ENCODE measurements at regions not wholly inside any gene's neighbourhood (a gene's known extent, or its start where the extent isn't known, plus 50 kb on each side); places are given as distances from the start of the nearest gene placed in this dataset.

DNA sequence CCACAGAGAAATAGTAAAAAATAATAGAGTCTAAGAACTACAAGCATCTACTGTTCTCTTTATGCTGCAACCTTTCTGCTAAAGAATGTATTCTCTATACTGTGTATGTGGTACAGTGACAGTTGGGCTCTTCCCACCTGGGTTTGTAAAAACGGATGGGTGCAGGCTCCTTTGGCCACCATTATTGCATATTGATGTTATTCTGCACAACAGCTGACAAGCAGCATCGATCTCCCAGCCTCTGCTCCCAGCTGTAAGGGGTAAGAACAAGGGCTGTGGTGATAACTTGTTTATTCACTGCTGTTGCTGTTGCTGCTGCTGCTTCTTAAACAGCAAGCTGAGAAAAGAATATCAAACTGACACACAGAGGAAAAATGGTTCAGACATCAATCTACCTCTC lies 56.1 kb downstream of the KCNRG start:
- ChIA-PET POLR2A (no interaction called here), CTCF (interaction anchor here (0.6 kb wide), 1 partner anchor 9 kb away, joined by 5 read pairs; no protein-coding TSS in a partner anchor)
- TF ChIP-seq ZEB2 (tag by site-specific recombination; IDR thresholded peaks at IDR 0.05) (no peak), ZNF16 (tag by site-specific recombination; IDR thresholded peaks at IDR 0.05; ENCODE audit: low read depth) (no peak), SP3 (tag by site-specific recombination; IDR thresholded peaks at IDR 0.05) (no peak), ZNF555 (tag by site-specific recombination; conservative IDR thresholded peaks at IDR 0.05) (no peak), ZBTB48 (tag by site-specific recombination; IDR thresholded peaks at IDR 0.05) (no peak), ZNF214 (tag by site-specific recombination; IDR thresholded peaks at IDR 0.05; ENCODE audit: borderline replicate concordance) (no peak), HOXD13 (CRISPR knock-in tag; IDR thresholded peaks at IDR 0.05; ENCODE audit: borderline replicate concordance) (no peak), OSR2 (tag by site-specific recombination; IDR thresholded peaks at IDR 0.05) (no peak), ZNF341 (tag by site-specific recombination; IDR thresholded peaks at IDR 0.05; ENCODE audit: low read depth) (no peak), ZNF571 (tag by site-specific recombination; IDR thresholded peaks at IDR 0.05) (no peak), AEBP2 (tag by site-specific recombination; IDR thresholded peaks at IDR 0.05; ENCODE audit: borderline replicate concordance) (no peak), TCF7L2 (IDR thresholded peaks at IDR 0.05; ENCODE audit: borderline replicate concordance, low read depth, low read length) (no peak), ZNF324 (tag by site-specific recombination; IDR thresholded peaks at IDR 0.05) (no peak)
- TF ChIP-seq, protein P1, sequence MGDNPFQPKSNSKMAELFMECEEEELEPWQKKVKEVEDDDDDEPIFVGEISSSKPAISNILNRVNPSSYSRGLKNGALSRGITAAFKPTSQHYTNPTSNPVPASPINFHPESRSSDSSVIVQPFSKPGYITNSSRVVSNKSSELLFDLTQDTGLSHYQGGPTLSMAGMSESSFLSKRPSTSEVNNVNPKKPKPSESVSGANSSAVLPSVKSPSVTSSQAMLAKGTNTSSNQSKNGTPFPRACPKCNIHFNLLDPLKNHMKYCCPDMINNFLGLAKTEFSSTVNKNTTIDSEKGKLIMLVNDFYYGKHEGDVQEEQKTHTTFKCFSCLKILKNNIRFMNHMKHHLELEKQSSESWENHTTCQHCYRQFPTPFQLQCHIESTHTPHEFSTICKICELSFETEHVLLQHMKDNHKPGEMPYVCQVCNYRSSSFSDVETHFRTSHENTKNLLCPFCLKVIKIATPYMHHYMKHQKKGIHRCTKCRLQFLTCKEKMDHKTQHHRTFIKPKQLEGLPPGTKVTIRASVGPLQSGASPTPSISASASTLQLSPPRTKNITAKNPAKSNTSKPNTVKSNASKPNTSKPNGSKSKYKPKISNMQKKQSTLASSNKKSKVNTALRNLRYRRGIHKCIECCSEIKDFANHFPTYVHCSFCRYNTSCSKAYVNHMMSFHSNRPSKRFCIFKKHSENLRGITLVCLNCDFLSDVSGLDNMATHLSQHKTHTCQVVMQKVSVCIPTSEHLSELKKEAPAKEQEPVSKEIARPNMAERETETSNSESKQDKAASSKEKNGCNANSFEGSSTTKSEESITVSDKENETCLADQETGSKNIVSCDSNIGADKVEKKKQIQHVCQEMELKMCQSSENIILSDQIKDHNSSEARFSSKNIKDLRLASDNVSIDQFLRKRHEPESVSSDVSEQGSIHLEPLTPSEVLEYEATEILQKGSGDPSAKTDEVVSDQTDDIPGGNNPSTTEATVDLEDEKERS (tag by site-specific recombination; IDR thresholded peaks at IDR 0.05): no peak
- TF ChIP-seq, protein P2, sequence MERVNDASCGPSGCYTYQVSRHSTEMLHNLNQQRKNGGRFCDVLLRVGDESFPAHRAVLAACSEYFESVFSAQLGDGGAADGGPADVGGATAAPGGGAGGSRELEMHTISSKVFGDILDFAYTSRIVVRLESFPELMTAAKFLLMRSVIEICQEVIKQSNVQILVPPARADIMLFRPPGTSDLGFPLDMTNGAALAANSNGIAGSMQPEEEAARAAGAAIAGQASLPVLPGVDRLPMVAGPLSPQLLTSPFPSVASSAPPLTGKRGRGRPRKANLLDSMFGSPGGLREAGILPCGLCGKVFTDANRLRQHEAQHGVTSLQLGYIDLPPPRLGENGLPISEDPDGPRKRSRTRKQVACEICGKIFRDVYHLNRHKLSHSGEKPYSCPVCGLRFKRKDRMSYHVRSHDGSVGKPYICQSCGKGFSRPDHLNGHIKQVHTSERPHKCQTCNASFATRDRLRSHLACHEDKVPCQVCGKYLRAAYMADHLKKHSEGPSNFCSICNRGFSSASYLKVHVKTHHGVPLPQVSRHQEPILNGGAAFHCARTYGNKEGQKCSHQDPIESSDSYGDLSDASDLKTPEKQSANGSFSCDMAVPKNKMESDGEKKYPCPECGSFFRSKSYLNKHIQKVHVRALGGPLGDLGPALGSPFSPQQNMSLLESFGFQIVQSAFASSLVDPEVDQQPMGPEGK (tag by site-specific recombination; IDR thresholded peaks at IDR 0.05): no peak
- Histone ChIP-seq H3K4me1 (ENCODE audit: control insufficient read depth, insufficient read depth, low read length) (peaks cover 13% of the 10 kb centered on the region), H3K36me3 (ENCODE audit: control insufficient read depth in 2 of 2, insufficient read depth in 1 of 2, low read length in 2 of 2) (peaks cover 20 to 28% of the 10 kb centered on the region in 2 experiments), H3K27ac (ENCODE audit: extremely low read depth, low read depth, low read length) (no peak overlapping the region), H3K9me3 (ENCODE audit: control insufficient read depth, insufficient read depth, low read depth, low read length) (no peaks in the 10 kb centered on the region), H3K4me3 (ENCODE audit: low read depth, low read length) (no peak overlapping the region)

DNA sequence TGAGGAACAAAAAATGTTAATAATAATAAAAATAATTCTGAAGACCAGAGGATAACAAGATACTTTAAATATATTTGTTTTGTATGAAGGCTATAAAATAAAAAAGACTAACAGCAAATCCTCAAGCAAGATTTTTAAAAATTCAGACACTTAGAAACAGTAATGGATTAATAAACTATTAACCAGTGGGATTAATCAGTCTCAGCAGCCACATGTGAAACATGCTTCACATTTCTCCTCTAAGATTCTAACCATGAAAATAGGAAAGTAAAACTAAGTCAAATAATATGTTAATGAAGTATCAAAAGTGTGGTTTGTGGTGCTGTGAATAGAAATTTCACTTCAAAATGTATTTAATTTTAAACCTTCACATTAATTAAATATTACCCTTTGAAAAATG lies 57.4 kb downstream of the KCNRG start:
- no peak overlapping the region for H3K27ac ChIP-seq (ENCODE audit: extremely low read depth, low read depth, low read length)
- POLR2A ChIA-PET: no interaction called here
- TF ChIP-seq ZNF660 (tag by site-specific recombination; IDR thresholded peaks at IDR 0.05) (peak; percentile 98), ZNF777 (tag by site-specific recombination; IDR thresholded peaks at IDR 0.05; ENCODE audit: borderline replicate concordance) (no peak), ZBTB49 (tag by site-specific recombination; IDR thresholded peaks at IDR 0.05; ENCODE audit: low read depth) (no peak), ZBTB44 (tag by site-specific recombination; IDR thresholded peaks at IDR 0.05) (no peak), ZNF132 (tag by site-specific recombination; IDR thresholded peaks at IDR 0.05; ENCODE audit: borderline replicate concordance) (no peak)
- H3K4me1 ChIP-seq (ENCODE audit: control insufficient read depth, insufficient read depth, low read length): peaks cover 17% of the 10 kb centered on the region
- H3K4me3 ChIP-seq (ENCODE audit: low read depth, low read length): no peak overlapping the region
- no peaks in the 10 kb centered on the region for H3K9me3 ChIP-seq (ENCODE audit: control insufficient read depth, insufficient read depth, low read depth, low read length)
- CTCF ChIA-PET: no interaction called here
- H3K36me3 ChIP-seq (ENCODE audit: control insufficient read depth in 2 of 2, insufficient read depth in 1 of 2, low read length in 2 of 2): peaks cover 9 to 18% of the 10 kb centered on the region in 2 experiments; a peak in 2 of 3 replicates

Measured in HEK293 (cell line).